Activated T-helper 9 cell treated with anti-CD3 and anti-CD28 coated beads, Interleukin-2, amount 50 U/mL, for 16 hours (primary cell): ENCODE measurements at regions not wholly inside any gene's neighbourhood (a gene's known extent, or its start where the extent isn't known, plus 50 kb on each side); places are given as distances from the start of the nearest gene placed in this dataset.
"Not testable (repeated sequence)": the region's sequence is repeated elsewhere in the genome, so short reads cannot be mapped to it uniquely, and the experiment has no call there.

Experiments
- DNase-seq: peaks from one replicate; pipeline ENCODE4 v3.0.0-alpha.2; 2020; ENCODE audit warnings: low read depth

DNA sequence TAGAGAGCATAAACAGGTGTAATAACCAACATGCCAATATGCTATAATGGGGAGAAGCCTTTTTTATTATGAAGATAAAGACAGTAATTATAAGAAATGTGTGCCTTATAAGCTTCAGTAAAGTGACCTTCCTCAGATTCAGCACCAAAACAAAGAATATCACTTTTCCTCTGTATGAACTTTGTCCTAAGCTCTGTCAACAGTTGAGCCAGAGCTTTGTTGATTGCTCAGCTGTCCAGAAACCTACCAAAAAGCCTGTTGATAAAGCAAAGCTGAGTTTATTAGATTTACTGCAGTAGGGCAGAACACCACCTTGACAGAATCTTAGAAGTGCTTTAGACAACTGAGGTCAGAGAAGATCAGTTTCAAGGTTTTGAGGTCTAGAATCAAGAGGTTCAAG lies 635.3 kb downstream of the EDEM1 start:
- DNase-seq, result no peak

DNA sequence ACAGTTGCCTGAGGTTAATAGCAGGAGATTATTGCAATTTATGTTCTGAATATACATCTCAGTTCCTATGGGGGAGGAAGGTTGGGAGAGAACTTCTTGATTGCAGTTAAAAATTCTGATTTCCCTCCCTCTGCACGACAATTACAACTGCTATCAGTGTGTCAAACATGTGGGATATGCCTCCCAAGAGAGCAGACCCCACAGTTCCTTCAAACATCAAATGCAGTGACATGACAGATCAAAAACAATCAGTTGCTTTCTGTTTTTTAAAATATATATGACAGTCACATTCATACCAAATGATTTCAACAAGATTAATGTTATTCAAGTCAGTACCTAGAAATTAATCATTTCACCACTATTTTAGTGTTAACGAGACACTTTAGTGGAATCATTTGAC lies 639.0 kb downstream of the EDEM1 start:
- DNase-seq, result no peak

DNA sequence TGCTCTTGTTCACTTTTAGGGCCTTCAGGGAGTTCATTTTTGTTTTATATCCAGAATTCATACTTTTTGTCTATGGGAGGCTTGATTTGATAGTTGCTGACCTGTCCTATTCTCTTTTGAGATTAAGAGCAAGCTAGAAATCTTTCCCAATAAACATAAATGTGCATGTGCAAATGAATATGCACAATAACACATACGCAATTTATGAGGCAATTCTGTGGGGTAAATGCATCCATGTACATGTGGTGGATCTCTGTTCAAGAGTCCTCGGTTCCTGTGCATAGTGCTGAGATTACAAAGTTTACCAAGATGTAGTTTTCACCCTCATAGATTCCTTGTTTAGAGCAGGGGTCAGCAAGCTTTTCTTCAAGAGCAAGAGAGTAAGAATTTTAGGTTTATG lies 640.7 kb downstream of the EDEM1 start:
- no peak for DNase-seq

DNA sequence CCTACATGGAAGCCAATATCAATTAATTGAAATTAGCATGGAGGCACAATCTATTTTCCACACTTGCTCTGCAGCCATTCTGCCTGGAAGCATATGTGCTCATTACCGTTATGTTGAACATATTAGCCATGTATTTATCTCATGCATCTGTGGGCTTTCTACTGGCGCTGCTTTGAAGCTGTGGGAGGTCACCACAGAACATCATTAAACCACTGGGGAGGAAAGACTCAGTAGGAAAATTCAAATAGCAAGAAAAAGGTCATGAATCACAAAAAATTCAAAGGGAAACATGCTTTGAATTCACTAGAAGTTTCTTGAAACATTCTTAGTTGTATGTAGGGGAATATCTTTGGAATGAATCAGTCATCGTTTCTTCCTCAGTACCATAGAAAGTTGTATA lies 652.5 kb downstream of the EDEM1 start:
- DNase-seq, result no peak

DNA sequence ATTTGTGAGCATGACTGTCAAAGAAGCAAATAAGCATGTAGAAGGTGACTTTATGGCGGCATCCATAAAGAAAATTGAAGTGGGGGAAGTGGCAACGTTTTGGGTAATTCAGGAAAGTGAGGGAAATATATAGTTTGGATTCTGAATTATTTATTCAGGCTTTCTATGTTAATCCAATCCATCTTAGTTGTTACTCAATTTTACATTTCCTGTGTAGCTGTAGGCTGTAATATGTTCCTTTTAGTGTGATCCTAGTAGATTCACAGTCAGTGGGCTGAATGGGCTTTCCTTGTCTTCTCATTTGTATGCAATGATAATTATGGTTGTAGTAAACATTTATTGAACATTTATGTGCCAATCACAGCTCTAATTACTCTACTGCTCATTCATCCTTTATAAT lies 654.1 kb downstream of the EDEM1 start:
- DNase-seq, result no peak

DNA sequence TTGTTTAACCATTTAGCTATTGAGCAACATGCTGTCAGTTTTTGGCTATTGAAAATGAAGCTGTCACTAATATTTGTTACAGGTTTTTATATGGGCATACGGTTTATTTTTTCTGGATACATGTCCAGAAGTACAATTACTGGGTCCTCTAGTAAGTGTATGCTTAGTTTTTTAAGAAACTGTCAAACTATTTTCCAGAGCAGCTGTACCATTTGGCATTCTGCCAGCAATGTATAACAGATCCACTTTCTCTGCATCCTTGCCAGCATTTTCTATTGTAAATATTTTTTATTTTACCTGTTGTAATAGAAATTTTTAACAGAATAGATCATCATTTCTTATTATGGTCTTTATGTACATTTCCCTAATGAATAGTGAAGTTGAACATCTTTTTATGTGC lies 658.8 kb downstream of the EDEM1 start:
- no peak for DNase-seq

DNA sequence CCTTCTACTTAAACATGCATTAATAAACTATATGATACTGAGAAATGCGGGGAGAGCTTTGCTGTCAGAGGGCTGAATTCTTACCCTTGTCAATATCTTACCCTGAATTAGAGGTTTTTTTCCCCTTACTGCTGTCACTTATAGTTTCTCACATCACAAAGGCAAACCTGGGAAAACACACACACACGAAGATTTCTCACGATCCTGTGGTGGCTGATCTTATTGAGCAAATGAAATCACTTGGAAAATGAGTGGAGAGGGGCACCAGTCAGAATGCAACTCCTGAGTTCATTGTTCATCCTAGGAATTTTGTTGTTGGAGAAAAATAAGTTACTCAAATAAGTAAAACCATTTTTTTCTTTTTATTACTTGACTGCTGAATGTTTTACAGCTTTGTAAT lies 673.6 kb downstream of the EDEM1 start:
- no peak for DNase-seq

DNA sequence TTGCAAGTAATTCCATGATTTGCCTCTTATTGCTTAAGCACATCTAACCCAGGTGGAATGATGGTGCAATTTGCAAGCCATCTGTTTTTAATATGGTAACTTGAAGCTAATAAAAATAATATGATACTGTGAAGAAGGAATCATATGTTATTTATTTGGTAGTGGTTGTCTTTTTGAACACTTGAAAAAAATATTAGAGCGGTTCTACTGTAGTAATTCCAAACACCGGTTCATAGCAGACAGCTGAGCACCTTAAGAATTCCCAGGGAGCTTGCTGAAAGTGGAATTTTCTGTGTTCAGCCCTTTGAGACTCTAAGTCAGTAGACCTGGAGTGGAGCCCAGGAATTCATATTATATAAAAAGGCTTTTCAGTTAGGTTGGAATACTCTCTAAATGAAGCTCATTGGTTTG lies 687.4 kb downstream of the EDEM1 start:
- no peak for DNase-seq

DNA sequence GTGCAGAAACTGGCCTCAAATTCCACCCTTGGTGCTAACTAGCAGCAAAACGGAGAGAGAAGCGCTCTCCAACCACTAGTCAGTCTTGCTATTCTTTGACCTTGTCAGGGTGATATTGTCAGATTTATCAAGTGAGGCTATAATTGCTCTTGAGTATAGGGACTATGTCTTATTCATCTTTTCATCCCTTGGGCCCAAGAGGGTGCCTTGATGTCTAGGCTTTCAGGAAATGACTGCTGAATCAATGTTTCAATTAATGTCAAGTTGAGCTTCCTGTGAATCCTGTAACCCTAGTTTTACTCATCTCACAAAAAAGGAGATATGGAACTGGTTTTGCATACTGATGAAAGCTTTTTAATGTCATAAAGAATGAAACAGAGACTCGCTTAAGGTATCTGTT lies 701.3 kb downstream of the EDEM1 start:
- no peak for DNase-seq

DNA sequence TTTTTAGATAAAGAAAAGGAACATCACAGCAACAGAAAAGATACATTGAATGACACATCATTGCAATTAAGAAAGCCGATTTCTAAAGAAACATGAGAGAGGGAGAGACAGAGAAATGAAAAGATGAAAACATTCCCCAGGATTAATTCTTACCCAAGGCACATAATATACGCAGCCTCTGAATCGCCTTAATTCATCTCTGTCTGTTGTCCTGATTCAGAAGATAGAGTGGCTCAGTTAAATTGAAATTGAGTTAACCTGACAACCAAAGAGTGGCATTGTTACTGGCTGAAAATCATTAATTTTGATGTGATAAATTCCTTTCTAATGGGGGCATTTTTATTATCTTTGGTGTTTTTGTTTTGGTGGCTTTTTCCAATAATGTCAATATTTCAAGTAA lies 701.9 kb downstream of the EDEM1 start:
- DNase-seq, result no peak

DNA sequence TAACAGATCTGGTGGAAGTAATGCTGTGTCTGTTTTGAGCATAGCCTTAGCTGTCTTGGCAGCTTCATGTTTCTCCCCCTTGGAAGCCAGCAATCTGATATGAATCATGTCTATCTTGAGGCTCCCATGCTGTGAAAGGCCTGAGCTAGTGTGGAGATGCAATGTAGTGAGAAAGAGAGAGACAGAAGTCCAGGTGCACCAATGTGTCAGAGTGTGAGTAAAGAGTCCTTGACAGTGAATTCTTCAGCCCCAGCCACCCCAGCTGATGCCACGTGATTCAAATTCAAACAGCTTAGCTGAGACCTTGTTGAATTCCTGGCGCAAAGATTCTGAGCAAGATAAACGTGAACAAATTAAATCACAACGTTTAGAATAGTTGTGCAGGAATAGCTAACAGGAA lies 704.2 kb downstream of the EDEM1 start:
- no peak for DNase-seq

DNA sequence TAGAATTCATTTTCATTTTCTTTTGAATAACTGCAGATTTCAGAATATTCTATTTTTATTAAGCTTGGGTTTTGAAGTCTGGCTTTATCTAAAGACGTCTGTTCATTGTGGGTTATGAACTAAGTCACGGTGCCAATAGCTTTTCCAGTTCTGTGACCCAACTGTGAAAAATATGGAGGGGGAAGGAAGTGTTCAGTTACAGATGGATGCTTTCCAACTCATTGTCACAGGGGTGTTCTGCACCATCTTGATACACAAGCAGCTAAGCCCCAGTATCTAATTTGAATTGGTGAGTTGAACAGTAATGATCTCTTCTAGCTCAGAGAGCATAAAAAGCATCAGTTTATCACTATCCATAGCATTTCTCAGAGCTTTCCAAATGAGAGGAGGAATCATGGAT lies 710.6 kb downstream of the EDEM1 start:
- DNase-seq, result no peak

DNA sequence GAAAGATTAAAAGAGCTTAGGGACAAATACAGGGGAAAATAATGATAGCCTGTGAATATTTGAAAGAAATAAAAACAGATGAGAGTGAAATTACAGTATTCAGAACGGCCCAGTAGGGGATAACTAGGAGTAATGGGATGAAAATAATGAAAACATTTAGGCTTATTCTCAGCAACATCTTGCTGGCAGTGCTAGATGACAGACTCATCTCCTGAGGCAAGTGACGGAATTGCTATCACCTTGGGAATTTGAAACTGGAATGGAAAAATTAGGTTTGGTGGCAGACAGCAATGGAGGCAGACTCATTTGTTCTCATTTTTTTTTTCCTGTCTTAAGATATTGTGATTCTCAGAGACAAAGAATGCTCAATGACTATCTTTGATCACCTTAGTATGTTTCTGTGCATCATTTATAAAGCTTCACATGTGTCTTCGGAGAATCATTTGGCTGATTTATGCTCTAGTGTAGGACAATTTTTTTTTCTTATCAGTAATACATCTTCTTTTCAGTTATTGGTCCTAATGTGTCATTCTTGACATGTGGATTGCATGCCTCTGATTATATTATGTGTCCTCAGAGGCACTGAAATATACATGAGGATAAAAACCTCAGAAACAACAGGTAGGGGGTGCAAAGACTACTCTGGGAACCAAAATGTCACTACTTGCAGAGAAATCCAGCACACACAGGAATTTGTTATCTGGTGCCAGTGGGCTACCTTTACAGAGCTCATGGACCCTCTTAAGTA lies 711.7 kb downstream of the EDEM1 start:
- no peak for DNase-seq

DNA sequence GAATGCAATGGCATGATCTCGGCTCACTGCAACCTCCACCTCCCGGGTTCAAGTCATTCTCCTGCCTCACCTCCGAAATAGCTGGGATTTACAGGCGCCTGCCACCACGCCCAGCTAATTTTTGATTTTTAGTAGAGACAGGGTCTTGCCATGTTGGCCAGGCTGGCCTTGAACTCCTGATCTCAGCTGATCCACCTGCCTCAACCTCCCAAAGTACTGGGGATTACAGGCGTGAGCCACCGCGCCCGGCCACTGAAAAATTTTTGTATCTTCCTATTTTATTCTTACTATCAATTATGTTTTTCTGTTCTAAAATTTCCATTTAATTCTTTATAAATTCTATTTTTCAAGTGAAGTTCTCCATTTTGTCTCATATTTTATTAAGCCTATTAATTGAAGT lies 730.4 kb downstream of the EDEM1 start:
- DNase-seq, result no peak

DNA sequence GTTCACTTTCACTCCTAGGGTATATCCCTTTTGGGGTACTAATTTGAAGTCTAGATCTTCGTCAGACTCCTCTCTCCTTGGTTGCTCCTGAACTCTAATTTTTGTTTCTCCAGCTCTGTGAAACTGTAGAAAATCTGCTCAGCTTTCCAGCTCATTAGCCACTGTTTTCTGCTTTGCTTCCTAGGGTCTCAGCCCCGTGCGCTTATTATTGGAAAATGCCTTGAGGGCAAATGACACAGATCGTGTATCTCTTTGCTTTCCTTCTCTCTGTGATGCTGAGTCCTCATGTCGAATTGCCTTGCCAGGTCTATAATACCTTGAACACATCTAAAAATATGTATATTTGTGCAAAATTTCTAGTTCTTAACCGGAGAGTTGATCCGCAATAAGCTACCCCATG lies 731.1 kb downstream of the EDEM1 start:
- DNase-seq, result no peak

DNA sequence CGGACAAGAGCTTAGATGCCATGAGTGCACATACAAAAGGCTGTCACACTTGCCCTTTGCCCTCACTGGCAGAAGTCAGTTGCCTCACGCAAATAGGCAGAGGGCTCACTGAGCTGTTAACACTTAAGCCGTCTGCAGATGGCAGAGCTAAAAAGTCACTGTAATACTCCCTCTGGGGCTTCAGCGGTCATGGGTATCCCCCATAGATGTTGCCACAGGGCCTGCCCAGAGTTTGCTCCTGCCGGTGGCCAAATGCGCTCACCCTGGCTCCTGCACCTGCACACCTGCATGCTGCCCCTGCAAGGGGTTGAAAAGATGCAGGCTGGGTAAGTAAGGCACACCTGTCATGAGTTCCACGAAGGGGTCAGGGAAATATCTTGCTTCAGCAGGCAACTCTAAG lies 741.5 kb downstream of the EDEM1 start:
- DNase-seq, result no peak

DNA sequence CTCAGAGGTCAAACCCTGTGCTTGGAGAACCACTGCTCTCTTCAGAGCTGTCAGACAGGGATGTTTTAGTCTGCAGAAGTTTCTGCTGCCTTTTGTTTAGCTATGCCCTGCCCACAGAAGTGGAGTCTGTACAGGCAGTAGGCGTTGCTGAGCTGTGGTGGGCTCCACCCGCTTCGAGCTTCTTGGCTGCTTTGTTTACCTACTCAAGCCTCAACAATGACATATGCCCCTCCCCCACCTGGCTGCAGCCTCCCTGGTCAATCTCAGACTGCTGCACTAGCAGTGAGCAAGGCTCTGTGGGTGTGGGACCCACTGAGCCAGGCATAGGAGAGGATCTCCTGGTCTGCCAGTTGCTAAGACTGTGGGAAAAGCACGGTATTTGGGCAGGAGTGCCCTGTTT lies 756.6 kb downstream of the EDEM1 start:
- not testable (repeated sequence) for DNase-seq

DNA sequence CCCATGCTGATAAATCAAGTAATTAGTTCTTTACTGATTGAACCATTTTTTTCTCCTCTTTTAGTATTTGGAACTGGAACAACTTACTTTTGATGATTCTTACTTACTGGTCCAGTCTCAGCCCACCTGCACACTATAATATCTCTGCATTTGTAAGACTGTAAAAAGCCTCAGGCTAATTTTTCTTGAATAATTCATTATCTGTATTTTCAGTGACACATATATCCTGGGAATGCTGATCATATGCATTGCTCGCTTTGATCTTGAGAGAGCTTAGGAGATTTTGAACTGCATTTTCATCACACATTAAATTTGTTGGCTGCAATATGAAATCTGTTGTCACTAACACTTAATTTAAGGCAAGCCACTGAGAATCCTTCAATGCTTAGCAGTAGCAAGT lies 760.6 kb downstream of the EDEM1 start:
- no peak for DNase-seq

DNA sequence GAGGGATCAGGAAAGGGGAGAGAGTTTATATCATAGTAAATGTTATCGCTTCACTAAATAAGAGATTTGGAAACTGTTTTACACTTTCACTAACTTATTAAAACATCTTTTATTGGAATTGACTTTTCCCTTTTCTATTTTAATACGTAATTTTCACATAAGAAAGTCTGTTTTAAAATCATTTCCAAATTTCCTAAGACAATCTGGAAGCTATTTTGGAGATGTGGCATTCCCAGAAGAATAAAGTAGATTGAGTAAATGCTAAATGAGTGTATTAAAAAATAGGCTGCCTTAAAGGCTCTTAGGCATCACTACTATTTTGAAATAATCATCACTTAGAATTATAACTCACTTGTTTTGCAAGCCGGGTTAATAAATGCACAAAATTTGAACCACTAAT lies 763.5 kb downstream of the EDEM1 start:
- DNase-seq, result no peak

DNA sequence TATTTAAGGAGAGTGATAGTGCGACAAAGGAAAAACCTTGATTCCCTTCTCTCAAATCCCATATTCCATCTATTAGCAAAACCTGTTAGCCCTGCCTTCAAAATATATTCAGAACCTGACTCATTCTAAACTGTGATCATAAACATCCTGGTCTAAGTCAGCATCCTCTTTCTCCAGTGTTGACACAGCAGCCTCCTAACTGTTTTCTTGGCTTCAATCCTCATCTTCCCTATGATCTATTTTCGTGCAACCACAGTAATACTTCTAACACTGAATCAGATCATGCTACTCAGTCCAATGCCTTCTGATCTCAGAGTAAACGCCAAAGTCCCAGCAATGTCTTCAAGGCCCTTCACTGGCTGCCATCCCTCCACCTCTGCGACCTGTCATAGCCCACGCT lies 785.1 kb downstream of the EDEM1 start:
- DNase-seq, result no peak

DNA sequence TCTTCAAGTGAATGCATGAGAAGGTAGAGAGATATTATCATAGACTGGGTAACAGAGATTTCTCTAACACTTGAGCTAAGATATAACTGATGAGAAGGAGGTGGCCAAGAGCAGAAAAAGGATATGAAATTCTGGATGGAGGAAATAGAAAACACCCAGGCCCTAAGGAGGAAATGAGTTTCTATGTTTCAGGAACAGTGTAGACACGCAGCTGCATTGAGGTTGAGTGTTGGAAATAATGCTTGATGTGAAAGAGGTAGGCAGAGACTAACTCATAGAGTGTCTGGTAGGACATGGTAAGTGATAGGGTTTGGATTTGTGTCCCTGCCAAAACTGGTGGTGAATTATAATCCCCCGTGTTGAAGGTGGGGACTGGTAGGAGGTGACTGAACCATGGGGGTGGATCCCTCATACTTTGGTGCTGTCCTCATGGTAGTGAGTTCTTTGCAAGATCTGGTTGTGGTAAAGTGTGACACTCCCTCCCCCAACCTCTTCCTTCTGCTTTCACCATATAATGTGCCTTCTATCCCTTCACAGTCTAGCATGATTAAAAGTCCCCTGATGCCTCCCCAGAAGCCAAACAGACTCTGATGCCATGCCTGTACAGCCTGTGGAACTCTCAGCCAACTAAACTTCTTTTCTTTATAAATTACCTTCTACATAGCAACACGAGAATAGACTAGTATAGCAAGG lies 787.3 kb downstream of the EDEM1 start:
- DNase-seq, result no peak

DNA sequence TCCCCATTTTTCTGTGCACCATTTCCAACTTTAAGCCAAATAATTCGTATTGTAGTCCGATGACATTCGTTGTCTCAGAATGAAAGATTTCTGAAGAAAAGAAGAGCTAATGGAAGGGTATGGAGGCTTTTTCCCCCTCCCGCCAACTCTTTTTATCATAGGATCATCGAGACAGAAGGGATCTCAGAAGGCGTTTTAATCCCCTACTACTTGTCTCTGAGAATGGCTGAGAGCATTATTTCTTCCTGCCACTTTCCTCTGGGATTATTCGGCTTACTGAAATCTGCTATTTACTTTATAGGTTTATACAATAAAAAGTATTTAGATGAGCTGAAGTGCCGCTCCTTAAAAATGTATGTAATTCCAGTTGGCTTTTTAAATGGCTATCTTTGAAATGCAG lies 789.8 kb downstream of the EDEM1 start:
- DNase-seq, result no peak

DNA sequence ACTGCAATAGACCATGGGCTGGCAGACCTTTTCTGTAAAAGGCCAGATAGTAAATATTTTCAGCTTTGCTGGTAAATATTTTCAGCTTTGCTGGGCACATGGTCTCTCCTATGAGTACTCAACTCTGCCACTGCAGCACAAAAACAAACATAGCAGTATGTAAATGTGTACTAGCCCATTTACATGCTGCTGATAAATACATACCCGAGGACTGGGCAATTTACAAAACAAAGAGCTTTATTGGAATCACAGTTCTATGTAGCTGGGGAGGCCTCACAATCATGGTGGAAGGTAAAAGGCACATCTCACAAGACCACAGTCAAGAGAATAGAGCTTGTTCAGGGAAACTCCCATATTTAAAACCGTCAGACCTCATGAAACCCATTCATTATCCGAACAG lies 793.0 kb downstream of the EDEM1 start:
- DNase-seq, result no peak

DNA sequence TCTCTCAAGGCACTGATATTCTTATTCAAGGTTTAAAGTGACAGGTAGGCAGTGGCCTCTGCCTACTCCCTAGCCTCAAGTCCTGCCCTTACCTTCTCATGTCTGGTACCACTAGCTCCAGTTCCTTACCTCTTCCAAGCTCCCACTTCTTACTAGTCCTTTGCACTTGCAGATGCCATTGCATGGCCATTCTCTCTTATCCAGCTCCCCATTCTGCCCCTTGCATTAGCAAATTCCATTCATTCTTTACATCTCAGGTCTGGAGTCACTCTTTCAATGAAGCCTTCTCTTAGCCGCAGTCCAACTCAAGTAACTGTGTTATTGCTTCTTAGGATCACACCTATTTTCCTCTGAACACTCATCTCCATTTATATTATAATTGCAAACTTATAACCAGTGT lies 807.1 kb downstream of the EDEM1 start:
- DNase-seq, result no peak
